ENCODE measurements at regions not wholly inside any gene's neighbourhood (a gene's known extent, or its start where the extent isn't known, plus 50 kb on each side); places are given as distances from the start of the nearest gene placed in this dataset.

GRCh38 chr6:156648616-156649015 is 128.6 kb upstream of the ARID1B start:
- no peaks in the 10 kb centered on the region for H3K36me3 ChIP-seq (ENCODE audit: control insufficient read depth, insufficient read depth, low read length)
- no peak for TF ChIP-seq POLR2A (IDR thresholded peaks at IDR 0.05; ENCODE audit: low read depth, low read length)
- TF ChIP-seq CHD1 (IDR thresholded peaks at IDR 0.05; ENCODE audit: low read depth, low read length) = no peak
- no peak for TF ChIP-seq MXI1 (IDR thresholded peaks at IDR 0.05; ENCODE audit: borderline replicate concordance, low read depth, low read length)
- no peak for TF ChIP-seq FOS (IDR thresholded peaks at IDR 0.05; ENCODE audit: low read depth, low read length)
- TF ChIP-seq ELK1 (IDR thresholded peaks at IDR 0.05; ENCODE audit: borderline replicate concordance, low read depth, low read length) = no peak
- TF ChIP-seq USF2 (IDR thresholded peaks at IDR 0.05; ENCODE audit: low read depth, low read length) = no peak
- TF ChIP-seq RAD21 (IDR thresholded peaks at IDR 0.05; ENCODE audit: low read length) = no peak
- TF ChIP-seq SMC3 (IDR thresholded peaks at IDR 0.05; ENCODE audit: low read depth, low read length) = no peak
- TF ChIP-seq CTCF (conservative IDR thresholded peaks at IDR 0.05; ENCODE audit: low read depth, low read length) = no peak
- no peak for TF ChIP-seq RCOR1 (IDR thresholded peaks at IDR 0.05; ENCODE audit: insufficient replicate concordance, low read length)
- no peak for TF ChIP-seq MAZ (IDR thresholded peaks at IDR 0.05; ENCODE audit: borderline replicate concordance, low read depth, low read length)
- no peak for TF ChIP-seq CEBPB (IDR thresholded peaks at IDR 0.05; ENCODE audit: low read depth, low read length)
- TF ChIP-seq RFX5 (IDR thresholded peaks at IDR 0.05; ENCODE audit: low read depth, low read length) = no peak
- TF ChIP-seq BHLHE40 (IDR thresholded peaks at IDR 0.05; ENCODE audit: low read depth, low read length) = no peak
- TF ChIP-seq NFE2L2 (IDR thresholded peaks at IDR 0.05; ENCODE audit: low read depth, low read length) = no peak
- no peak for TF ChIP-seq MAFK (IDR thresholded peaks at IDR 0.05; ENCODE audit: low read depth, low read length)
- H2AK5ac ChIP-seq (ENCODE audit: low read depth, low read length) = no peak overlapping the region
- POLR2A ChIA-PET (ENCODE audit: unreplicated experiment) = no interaction called here
- BruUV-seq (replicated peaks) = no TSS peak
- no peaks in the 10 kb centered on the region for H3K9me1 ChIP-seq (ENCODE audit: insufficient read depth, low read length)
- no peak overlapping the region for H2BK5ac ChIP-seq (ENCODE audit: low read depth, low read length, poor library complexity, severe bottlenecking)
- no peak overlapping the region for H2BK20ac ChIP-seq (ENCODE audit: low read depth, low read length)
- no peak overlapping the region for H3K56ac ChIP-seq (ENCODE audit: extremely low read depth, insufficient read depth, low read length)
- H4K8ac ChIP-seq (ENCODE audit: low read depth in 2 of 2, low read length in 2 of 2) = no peak overlapping the region
- peaks cover 2% of the 10 kb centered on the region; the same call in 1 of the 2 replicates for H3K4me1 ChIP-seq (ENCODE audit: control insufficient read depth, insufficient read depth, low read length)
- H4K5ac ChIP-seq (ENCODE audit: low read depth, low read length) = no peak overlapping the region
- H3K4ac ChIP-seq (ENCODE audit: low read depth, low read length) = no peak overlapping the region
- DNase-seq (no peak), ATAC-seq (ENCODE audit: low read depth) (no peak)
- no peak overlapping the region for H2BK15ac ChIP-seq (ENCODE audit: low read depth, low read length)
- no peak overlapping the region for H3K9ac ChIP-seq (ENCODE audit: low read depth, low read length)
- no peak overlapping the region for H3K27ac ChIP-seq (ENCODE audit: insufficient read depth, low read length)
- H3K4me2 ChIP-seq (ENCODE audit: low read depth, low read length) = no peak overlapping the region
- in situ Hi-C loops (cut with MboI; ENCODE audit: low sequenced_read_pairs) (no loop called here), intact Hi-C loops (cut with micrococcal nuclease) (no loop called here), dilution Hi-C loops (cut with HindIII; ENCODE audit: low sequenced_read_pairs, unreplicated experiment) (no loop called here)
- H2AK9ac ChIP-seq (replicated peaks; ENCODE audit: low read depth, low read length, poor library complexity) = no peak overlapping the region
- H3K9me3 ChIP-seq (ENCODE audit: control insufficient read depth, insufficient read depth, low read length) = no peaks in the 10 kb centered on the region
- H4K91ac ChIP-seq (ENCODE audit: insufficient read depth, low read depth, low read length) = no peak overlapping the region
- no peaks in the 10 kb centered on the region for H3K79me1 ChIP-seq (ENCODE audit: low read depth in 1 of 2, low read length in 2 of 2)
- CTCF ChIA-PET = no interaction called here
- no peaks in the 10 kb centered on the region for H4K20me1 ChIP-seq (ENCODE audit: insufficient read depth, low read length)
- no peak overlapping the region for H3K14ac ChIP-seq (replicated peaks; ENCODE audit: low read depth, low read length)
- no peak overlapping the region for H3K23ac ChIP-seq (ENCODE audit: low read depth, low read length)
- H2AFZ ChIP-seq (replicated peaks; ENCODE audit: low read length, poor library complexity) = no peak overlapping the region
- H2BK120ac ChIP-seq (ENCODE audit: low read depth, low read length) = no peak overlapping the region
- no CpG with 5 or more reads among the region's 6 CpGs for WGBS, 2 experiments (ENCODE audit: extremely low coverage in 2 of 2, insufficient read length in 1 of 2)
- peaks cover 8% of the 10 kb centered on the region for H3K27me3 ChIP-seq (ENCODE audit: control insufficient read depth, insufficient read depth, low read length)
- no peak overlapping the region for H3K4me3 ChIP-seq (ENCODE audit: insufficient read depth, low read depth, low read length)
- H3K18ac ChIP-seq (ENCODE audit: low read depth, low read length) = no peak overlapping the region
